ENCODE measurements at regions not wholly inside any gene's neighbourhood (a gene's known extent, or its start where the extent isn't known, plus 50 kb on each side); places are given as distances from the start of the nearest gene placed in this dataset.
A peak's percentile ranks its signal among the peaks of the same experiment; 100 is the strongest.
"Not testable (repeated sequence)": the region's sequence is repeated elsewhere in the genome, so short reads cannot be mapped to it uniquely, and the experiment has no call there.

DNA sequence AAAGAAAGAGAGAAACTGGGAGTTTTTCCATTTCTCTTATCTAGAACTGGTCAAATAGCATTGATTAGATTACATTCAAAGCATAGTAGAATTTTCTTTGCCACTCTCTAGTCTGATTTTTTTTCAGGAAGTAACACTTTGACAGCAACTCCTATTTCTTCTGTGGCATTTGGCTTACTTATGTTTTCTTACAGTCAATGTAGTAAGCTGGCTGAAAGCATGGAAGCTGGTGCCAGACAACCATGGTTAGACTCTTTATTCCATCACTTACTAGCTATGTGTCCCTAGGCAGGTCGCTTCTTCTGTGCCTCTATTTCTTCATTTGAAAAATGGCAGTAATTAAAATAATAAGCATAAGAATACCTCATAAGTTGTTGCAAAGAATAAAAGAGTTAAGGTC lies 54.2 kb upstream of the OPRM1 start:
- no peak for DNase-seq

DNA sequence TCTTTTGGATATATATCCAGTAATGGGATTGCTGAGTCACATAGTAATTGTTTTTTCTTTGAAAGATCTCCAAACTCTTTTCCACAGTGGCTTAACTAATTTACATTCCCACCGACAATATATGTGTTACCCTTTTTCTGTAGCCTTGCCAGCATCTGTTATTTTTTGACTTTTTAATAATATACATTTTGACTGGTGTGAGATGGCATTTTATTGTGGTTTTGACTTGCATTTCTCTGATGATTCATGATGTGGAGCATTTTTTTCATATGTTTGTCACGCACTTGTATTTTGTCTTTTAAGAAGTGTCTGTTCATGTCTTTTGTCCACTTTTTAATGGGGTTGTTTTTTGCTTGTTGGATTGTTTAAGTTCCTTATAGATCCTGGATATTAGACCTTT lies 58.9 kb upstream of the OPRM1 start:
- no peak for DNase-seq

DNA sequence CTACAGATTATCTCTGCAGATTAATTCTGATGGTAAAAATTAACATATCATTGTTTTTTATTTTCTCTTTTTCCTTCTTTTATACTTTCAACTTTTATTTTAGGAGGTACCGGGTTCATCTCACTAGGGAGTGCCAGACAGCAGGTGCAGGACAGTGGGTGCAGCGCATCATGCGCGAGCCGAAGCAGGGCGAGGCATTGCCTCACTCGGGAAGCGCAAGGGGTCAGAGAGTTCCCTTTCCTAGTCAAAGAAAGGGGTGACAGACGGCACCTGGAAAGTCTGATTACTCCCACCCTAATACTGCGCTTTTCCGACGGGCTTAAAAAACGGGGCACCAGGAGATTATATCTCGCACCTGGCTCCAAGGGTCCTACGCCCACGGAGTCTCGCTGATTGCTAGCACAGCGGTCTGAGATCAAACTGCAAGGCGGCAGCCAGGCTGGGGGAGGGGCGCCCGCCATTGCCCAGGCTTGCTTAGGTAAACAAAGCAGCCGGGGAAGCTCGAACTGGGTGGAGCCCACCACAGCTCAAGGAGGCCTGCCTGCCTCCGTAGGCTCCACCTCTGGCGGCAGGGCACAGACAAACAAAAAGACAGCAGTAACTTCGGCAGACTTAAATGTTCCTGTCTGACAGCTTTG lies 60.0 kb upstream of the OPRM1 start:
- DNase-seq = not testable (repeated sequence)

DNA sequence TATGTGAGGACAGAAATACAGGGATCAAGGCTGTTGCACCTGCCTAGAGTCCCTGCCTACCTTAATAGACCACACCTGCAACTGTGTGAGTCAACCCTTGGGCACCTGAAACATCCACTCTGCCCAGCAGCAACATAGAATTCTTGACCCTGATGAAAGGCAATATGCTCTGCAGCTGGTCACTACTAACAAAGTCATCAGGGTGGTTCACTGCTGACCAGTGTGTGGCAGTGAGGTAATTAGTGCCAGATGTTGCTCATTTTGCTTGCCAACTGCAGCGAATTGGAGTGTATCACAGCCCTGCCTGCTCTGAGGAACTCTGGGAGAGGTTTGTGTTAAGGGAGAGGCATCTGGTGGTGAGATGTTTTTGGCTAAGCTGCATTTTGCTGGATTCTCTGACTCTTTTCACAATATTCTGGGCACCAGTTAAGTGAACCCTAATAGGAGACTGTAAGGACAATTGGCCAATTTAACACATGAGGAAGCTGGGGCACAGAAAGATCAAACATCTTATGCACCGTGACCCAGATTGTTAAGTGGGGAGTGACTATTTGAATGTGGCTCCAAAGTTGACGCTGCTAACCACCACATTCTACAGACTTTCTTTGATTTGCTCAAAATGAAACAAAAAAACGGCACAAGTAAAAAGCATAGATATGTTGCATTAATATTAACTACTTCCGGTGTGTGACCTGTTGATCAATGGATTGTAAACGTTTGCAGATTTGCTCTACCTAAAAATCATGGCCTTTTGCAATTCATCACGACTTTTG lies 61.9 kb upstream of the OPRM1 start:
- no peak for DNase-seq

DNA sequence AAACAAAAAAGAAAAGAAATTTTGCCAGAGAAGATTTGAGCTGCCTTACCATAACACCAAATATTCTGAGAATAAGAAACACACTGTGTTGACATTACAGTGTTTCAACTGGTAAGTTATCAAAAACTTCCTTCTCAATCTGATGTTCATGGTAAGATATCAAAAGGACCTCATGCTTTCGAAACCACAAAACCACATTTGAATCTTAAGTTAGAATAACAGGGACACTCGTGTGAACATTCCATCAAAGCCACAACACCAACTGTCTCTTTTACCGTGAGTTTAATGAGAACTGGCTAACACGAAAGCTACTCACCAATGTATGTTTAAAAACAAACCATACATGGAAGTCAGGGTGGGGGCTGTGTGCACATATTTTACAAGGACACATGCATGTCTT lies 73.0 kb upstream of the OPRM1 start:
- DNase-seq = no peak

DNA sequence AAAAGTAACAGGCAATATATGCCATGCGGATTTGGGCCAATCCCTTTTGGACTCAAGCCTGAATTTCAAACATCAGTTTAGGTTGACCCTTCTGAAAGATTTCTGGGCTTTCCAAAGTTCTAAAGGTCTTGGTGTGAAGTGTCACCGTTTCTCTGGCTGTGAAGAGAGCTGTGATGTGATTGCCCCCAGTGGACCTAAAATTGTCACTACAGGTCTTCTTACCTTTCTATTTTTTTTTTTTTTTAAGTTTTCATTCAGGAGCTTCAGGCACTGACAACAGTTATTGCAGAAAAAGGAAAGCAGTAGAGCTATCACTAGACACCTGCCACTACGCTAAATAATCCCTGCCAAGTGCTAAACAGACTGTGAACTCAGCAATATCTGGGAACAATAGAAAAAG lies 75.7 kb upstream of the OPRM1 start:
- no peak for DNase-seq

DNA sequence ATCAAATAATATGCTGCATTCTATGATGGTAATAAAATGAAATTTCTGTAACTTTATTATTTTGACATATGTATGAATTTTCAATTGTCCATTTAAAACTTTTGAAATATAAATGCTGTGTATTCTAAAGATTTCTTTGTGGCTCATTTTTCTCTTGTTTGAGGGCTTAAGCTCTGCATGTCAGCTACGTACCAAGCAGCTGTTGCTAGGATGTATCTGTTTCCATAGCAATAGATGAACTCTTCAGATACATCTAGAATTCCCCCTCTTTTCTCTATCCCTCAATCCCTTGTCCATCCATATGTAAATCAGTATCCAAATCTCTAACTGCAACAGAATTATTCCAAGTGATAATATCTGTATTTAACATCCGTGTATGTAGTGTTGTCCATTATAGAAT lies 76.5 kb upstream of the OPRM1 start:
- no peak for DNase-seq

DNA sequence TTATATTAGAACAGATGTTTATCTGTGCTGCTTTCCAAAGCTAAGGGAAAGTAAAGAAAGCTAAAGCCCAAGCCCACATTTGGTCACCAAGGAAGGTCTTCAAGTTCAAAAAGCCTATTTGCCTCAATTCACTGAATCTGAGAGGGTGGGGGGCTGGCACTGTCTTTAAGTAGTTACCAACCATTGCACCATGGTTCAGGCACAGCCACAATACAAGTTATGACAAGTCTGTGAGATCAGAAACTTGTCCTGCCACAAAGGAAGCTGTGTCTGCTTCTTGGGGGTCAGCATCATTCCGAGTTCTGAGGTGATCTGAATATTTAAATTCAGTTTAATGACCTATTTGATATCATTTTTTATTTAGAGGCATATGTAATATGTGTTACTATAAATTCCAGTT lies 78.3 kb upstream of the OPRM1 start:
- DNase-seq = no peak

DNA sequence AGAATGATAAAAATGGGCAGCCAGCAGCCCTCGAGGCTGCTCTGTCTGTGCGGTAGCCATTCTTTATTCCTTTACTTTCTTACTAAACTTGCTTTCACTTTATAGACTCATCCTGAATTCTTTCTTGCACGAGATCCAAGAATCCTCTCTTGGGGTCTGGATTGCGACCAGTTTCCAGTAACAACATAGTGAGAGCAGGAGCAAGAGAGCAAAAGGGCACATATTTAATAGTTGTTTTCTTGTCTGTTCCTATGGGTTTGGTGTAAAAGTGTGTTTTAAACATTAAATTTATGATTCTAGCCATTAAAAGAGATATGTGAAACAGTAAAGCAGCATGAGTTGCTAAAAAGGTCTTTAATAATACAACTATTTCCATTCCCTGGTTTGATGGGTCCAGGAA lies 78.8 kb upstream of the OPRM1 start:
- DNase-seq = no peak

DNA sequence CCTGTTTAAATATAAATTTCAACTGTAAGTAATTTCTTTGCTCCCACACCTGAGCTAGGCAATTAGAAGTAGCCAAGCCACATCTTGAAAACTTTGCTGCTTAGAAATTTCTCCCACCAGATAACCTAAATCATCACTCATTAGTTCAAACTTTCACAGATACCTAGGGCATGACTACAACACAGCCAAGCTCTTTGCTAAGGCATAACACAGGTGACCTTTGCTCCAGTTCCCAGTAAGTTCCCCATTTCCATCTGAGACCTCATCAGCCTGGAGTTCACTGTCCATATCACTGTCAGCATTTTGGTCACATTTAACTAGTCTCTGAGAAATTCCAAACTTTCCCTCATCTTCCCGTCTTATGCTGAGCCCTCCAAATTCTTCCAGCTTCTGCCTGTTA lies 79.8 kb upstream of the OPRM1 start:
- DNase-seq = no peak

DNA sequence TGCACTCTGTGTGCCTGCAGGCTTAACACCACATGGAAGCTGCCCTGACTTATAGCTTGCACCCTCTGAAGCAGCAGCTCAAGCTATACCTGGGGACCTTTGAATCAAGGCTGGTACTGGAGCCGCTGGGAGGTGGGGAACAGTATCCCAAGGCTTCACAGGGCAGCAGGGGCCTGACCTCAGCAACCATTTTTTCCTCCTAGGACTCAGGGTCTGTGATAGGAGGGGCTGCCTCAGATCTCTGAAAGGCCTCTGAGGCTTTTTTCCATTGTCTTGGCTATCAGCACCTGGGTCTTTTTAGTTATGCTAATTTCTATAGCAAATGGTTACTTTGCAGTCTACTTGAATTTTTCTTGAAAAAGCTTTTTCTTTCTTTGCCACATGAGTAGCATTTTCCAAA lies 80.2 kb upstream of the OPRM1 start:
- DNase-seq = no peak

DNA sequence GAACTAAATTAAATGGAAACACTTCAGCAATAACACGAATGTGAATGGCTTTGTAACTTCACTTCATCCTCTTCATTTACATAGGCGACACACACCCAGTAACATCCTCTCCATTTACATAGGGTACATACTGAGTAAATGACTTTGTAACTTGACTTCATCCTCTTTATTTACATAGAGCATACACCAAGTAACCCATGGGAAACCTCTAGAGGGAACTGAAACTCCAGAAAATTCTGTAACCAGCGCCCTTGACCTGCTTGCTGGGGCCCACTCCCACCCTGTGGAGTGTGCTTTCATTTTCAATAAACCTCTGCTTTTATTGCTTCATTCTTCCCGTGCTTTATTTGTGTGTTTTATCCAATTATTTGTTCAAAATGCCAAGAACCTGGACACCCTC lies 81.6 kb upstream of the OPRM1 start:
- no peak for DNase-seq

DNA sequence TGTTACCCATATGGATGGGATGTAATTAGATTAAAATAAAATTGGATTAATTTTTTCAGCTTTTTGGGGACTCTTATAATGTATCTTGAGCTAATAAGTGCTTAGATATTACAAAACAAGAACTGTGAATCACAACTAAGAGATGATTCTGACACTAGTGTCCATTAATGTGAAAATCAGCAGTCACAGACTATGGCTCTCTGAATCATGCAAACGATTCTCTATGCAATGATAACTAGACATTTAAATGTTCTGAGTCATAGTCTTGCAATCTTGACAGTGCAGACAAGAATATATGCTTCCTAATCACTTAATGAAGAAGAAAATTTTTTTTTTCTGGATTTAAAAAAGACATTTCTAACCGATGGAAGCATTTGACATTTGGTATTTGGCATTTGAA lies 82.2 kb upstream of the OPRM1 start:
- no peak for DNase-seq

DNA sequence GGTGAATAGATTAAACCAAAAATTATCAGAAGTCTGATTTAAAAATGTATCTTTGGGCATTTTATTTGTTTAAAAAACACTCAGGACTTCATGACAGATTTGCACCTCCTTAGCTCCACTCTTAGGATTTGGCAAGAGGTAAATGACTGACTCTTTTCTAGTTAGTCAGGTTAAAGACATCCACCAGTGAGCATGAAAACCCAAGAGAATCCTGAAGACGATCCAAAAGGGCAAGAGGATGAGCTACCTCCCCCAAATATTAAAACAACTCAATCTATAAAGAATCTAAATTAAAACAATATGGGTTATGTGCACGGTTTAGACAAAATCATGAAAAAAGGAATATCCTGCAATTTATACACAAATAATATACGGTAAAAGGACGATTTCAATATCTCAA lies 89.4 kb upstream of the OPRM1 start:
- DNase-seq = no peak

DNA sequence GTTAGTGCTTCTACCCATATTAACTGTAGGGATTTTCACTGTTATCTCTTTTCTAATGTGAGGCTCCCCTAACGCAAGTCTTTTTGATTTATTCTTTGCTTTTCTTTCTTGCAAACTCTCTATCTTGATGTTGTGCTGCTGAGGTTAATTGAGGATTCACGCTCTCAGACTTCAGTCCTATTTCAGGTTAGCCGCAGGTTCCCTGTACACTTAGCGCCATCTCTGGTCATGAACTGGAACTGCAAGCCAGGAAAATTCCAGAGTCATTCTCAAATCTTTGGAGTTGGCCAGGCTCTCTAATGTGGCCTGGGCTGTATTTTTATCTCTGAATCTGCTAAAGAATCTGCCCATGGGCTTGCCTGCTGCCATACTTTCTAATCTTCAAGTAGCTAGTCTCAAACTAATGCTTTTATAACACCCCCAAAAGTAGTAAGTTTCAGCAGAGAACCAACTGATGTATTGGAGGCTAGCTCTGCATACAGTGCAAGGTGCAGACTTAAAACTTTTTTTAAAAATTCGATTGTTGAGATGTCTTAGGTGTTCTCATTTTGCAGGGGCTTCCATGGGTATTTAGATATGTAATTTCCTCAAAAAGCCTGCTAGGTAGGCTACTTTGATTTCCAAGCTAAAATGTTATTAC lies 91.1 kb upstream of the OPRM1 start:
- peak; percentile 62 for DNase-seq

DNA sequence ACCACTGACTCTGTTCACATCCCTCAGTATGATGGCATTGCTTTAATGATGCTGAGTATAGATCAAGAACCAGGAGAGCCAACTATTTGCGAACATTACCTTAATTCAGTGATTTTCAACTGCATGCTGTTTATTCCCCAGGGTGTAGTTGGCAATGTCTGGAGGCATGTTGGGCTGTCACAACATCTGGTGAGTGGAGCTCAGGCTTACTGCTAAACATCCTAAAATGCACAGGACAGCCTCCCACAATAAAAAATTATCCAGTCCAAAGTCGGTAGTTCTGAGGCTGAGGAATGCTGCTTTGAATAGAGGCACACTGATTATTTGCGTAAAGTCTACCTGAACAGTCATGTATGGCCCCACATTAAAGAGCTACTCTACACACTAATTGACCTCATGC lies 94.8 kb upstream of the OPRM1 start:
- peak; percentile 21 for DNase-seq

DNA sequence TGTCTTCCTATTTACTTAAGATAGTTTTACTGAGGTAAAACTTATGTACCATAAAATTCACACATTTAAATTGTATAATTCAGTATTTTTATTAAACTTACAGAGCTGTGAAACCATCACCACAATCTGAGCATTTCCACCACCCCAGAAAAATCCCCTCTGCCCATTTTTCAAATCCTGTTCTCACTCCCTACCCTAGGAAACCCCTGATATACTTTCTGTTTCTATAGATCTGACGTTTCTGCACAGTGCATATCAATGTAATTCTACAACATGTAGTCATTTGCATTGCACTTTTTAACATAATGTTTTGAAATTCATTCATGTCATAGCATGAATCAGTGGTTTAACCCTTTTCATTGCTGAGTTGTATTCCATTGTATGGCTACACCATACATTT lies 96.7 kb upstream of the OPRM1 start:
- DNase-seq = no peak

DNA sequence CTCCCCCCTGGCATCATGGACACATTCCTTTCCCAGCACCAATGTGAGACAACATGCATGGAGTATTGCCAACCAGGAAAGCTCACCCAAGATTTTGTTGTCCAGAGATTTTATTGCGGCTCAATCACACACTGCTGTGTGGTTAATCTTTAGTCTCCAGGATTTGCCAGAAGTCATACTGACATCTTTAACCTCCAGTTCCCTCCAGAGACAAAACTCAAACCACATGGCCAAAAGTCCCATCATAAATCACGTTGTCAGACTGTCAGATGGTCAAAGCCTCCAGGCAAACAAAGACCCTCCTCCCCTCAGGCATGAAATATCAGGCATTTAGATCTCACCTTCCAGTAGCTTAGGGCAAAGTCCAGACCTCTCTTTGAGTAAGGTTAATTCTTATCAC lies 97.3 kb upstream of the OPRM1 start:
- no peak for DNase-seq

DNA sequence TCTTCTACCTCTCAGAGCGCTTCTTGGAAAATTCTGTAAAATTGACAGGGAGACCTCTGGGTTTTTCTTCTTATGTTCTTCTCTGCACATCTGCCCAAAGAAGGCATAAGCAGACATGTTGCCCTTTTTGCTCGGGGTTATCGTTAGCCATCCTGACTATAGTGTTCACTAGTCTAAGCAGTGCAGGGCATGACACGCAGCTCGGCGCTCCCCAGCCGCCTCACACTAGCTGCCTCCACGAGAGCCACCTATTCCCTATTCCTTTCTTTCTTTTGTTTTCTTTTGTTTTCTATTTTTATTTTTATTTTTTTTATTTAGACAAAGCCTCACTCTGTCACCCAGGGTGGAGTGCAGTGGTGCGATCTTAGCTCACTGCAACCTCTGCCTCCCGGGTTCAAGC lies 100.2 kb upstream of the OPRM1 start:
- DNase-seq = no peak

DNA sequence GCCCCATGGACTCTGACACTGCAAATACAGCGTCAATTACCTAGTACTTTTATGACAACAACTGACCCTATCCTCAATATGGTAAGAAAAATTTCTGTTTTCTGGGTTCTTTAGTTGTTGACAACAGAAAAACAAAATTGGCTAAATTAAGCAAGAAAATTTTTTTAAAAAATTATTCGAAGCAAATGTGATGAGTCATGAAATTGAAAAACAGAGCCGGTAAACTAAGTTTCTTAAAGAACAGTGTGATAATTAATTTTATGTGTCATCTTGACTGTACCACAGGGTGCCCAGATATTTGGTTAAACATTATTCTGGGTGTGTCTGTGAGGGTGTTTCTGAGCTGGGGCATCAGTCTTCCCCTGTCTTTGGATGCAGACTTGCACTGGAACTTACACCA lies 107.6 kb upstream of the OPRM1 start:
- no peak for DNase-seq

DNA sequence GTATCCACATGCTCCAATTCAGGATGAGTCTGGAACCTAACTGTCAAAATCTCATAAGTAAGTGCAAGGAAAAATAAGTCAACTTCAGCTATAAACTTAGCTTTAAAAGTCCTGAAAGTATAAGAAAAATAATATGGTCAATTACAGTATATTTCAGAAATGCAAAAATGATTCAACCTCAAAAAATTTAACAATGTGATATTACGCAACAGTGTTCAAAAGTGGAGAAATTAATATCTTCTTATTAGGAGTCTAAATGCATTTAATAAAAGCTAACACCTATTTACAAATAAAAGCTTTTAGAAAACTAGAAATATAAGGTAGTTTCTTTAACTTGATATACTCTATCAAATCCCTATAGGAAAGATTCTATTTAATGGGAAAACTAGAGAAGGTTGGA lies 111.2 kb upstream of the OPRM1 start:
- no peak for DNase-seq

DNA sequence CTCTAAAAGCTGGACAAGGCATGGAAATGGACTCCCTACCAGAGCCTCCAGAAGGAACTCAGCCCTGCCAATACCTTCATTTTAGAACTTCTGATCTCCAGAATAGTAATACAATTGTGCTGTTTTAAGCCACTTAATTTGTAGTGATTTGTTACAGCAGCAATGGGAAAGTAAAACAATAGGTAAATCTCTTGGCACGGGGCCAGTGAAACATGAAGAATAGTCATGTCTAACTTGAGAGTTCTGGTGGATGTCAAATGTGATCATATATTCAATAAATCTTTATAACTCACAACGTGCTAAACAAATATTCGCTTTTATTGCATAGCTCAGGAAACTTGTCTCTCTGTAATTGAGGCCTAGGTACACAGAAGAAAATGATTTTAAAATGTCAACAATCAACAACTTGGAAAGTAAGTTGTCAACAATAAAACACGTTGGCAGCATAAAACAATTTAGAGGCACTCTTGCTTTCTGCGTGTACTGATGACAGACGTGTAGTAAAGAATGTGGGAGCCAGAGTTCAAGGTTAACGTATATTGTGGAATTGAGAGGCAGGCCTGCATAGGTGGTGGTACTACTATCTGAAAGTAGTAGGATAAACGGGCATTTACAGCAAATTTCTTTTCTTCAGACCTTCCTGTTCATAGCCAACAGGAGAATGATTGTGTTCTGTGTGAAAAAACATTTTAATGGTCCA lies 140.5 kb upstream of the OPRM1 start:
- DNase-seq = no peak

DNA sequence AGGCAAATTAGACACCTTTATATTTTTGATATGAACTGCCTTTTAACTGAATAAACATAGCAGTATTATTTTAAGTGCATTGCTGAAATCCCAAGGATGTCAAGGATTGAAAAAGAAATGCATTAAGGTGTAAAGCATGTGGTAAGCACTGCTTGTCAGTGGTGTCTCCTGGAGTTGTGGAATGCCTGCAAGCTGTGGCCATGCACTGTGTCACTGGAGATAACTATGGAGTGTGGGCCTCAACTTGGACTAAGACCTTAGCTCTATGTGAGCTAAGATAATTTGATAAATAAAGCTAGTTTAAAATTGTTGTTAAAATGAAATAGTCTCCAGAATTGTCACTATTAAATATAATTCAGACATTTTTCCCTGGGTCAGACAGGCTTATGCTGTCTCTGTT lies 156.6 kb upstream of the OPRM1 start:
- no peak for DNase-seq

DNA sequence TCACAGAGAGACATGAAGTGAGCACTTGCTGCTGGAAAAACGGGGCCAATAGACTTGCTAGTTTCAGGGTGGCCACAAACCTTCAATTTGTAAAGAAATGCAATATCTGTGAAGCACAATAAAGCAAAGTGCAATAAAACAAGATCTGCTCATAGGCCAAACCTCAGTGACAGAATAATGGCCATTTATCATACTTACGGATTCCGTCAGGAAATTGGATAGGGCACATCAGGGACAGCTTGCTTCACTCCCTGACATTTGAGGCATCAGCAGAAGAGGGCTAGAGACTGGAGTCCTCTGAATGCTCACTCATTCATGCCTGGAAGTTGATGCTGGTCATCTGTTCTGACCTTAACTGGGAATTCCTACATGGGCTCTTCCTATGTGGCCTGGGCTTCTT lies 165.5 kb upstream of the OPRM1 start:
- no peak for DNase-seq

Measured in retina (tissue), 1 donor.